H9 (cell line): ENCODE measurements at regions not wholly inside any gene's neighbourhood (a gene's known extent, or its start where the extent isn't known, plus 50 kb on each side); places are given as distances from the start of the nearest gene placed in this dataset.

Source experiments
- DNase-seq: peaks from one replicate; pipeline ENCODE4 v3.0.0-alpha.2; 2017
- H2AFZ ChIP-seq: one replicate; pipeline ENCODE4 v1.6.1; 2013; ENCODE audit warnings: mild to moderate bottlenecking, low read length, control low read depth, moderate library complexity
- H2AK5ac ChIP-seq: 2 replicates; pipeline ENCODE4 v1.6.1; 2013; ENCODE audit warnings: low read length, control low read depth, mixed read lengths; ENCODE audit not compliant: insufficient read length
- H2BK120ac ChIP-seq: one replicate; pipeline ENCODE4 v1.6.1; 2013; ENCODE audit warnings: low read depth, mild to moderate bottlenecking, low read length, control low read depth, inconsistent platforms; ENCODE audit not compliant: poor library complexity, severe bottlenecking
- H2BK12ac ChIP-seq: 2 replicates; pipeline ENCODE4 v1.6.1; 2013; ENCODE audit warnings: low read length, control low read depth, mixed read lengths, low read depth; ENCODE audit not compliant: insufficient read length
- H2BK15ac ChIP-seq: 2 replicates; pipeline ENCODE4 v1.6.1; 2013; ENCODE audit warnings: low read depth, low read length, control low read depth
- H2BK20ac ChIP-seq: one replicate; pipeline ENCODE4 v1.6.1; 2013; ENCODE audit warnings: low read depth, mild to moderate bottlenecking, low read length, control low read depth, inconsistent platforms; ENCODE audit not compliant: poor library complexity, severe bottlenecking
- H2BK5ac ChIP-seq: 2 replicates; pipeline ENCODE4 v1.6.1; 2013; ENCODE audit warnings: low read length, control low read depth, mixed read lengths; ENCODE audit not compliant: insufficient read length
- H3K14ac ChIP-seq: 2 replicates; pipeline ENCODE4 v1.6.1; 2013; ENCODE audit warnings: low read length, control low read depth; ENCODE audit not compliant: insufficient read depth
- H3K18ac ChIP-seq: 2 replicates; pipeline ENCODE4 v1.6.1; 2013; ENCODE audit warnings: low read depth, mild to moderate bottlenecking, mixed read lengths, low read length, control low read depth; ENCODE audit not compliant: insufficient read length
- H3K23ac ChIP-seq: 2 replicates; pipeline ENCODE4 v1.6.1; 2013; ENCODE audit warnings: low read length, control low read depth, mixed read lengths, low read depth; ENCODE audit not compliant: insufficient read length
- H3K23me2 ChIP-seq: 2 replicates; pipeline ENCODE4 v1.6.1; 2013; ENCODE audit warnings: low read depth, mild to moderate bottlenecking, mixed read lengths, low read length, control low read depth; ENCODE audit not compliant: insufficient read length, poor library complexity, severe bottlenecking
- H3K27ac ChIP-seq: 2 replicates; pipeline ENCODE4 v1.5.1; 2013; ENCODE audit warnings: low read length, control low read depth, mixed read lengths, low read depth; ENCODE audit not compliant: insufficient read length
- H3K27me3 ChIP-seq: 2 replicates; pipeline ENCODE4 v1.6.1; 2013; ENCODE audit warnings: low read length, control low read depth, inconsistent platforms; ENCODE audit not compliant: insufficient read depth
- H3K4ac ChIP-seq: 2 replicates; pipeline ENCODE4 v1.6.1; 2013; ENCODE audit warnings: low read depth, mild to moderate bottlenecking, control low read depth, inconsistent platforms, low read length, moderate library complexity
- H3K4me1 ChIP-seq: 2 replicates; pipeline ENCODE4 v1.6.1; 2013; ENCODE audit warnings: low read length, control low read depth, inconsistent platforms; ENCODE audit not compliant: insufficient read depth
- H3K4me2 ChIP-seq: 2 replicates; pipeline ENCODE4 v1.6.1; 2013; ENCODE audit warnings: low read length, control low read depth, mixed read lengths; ENCODE audit not compliant: insufficient read length, insufficient read depth
- H3K56ac ChIP-seq: 2 replicates; pipeline ENCODE4 v1.6.1; 2013; ENCODE audit warnings: low read depth, mild to moderate bottlenecking, mixed read lengths, low read length, control low read depth; ENCODE audit not compliant: insufficient read length
- H3K79me1 ChIP-seq: 2 replicates; pipeline ENCODE4 v1.6.1; 2013; ENCODE audit warnings: low read depth, mild to moderate bottlenecking, moderate library complexity, low read length, control low read depth, inconsistent platforms; ENCODE audit not compliant: insufficient read depth, poor library complexity, severe bottlenecking
- H3K79me2 ChIP-seq: 2 replicates; pipeline ENCODE4 v1.6.1; 2013; ENCODE audit warnings: low read length, control low read depth, inconsistent platforms; ENCODE audit not compliant: insufficient read depth
- H3K9ac ChIP-seq: 2 replicates; pipeline ENCODE4 v1.6.1; 2013; ENCODE audit warnings: low read length, control low read depth, mixed read lengths; ENCODE audit not compliant: insufficient read length; ENCODE audit errors: extremely low read depth
- H3K9me3 ChIP-seq: one replicate; pipeline ENCODE4 v1.6.1; 2013; ENCODE audit warnings: low read depth, low read length, inconsistent platforms; ENCODE audit not compliant: control insufficient read depth
- H3T11ph ChIP-seq: one replicate; pipeline ENCODE4 v1.6.1; 2013; ENCODE audit warnings: mild to moderate bottlenecking, low read length, control low read depth, inconsistent platforms
- H4K20me1 ChIP-seq: one replicate; pipeline ENCODE4 v1.6.1; 2013; ENCODE audit not compliant: control insufficient read depth, insufficient read length, insufficient read depth
- H4K5ac ChIP-seq: 2 replicates; pipeline ENCODE4 v1.6.1; 2013; ENCODE audit warnings: low read depth, mild to moderate bottlenecking, mixed read lengths, low read length, control low read depth; ENCODE audit not compliant: insufficient read length
- H4K8ac ChIP-seq: replicated peaks from 2 replicates; pipeline ENCODE4 v1.6.1; 2013; ENCODE audit warnings: low read length, control low read depth, mixed read lengths, low read depth; ENCODE audit not compliant: insufficient read length
- H4K91ac ChIP-seq: 2 replicates; pipeline ENCODE4 v1.6.1; 2013; ENCODE audit warnings: low read depth, mild to moderate bottlenecking, moderate library complexity, mixed read lengths, low read length, control low read depth; ENCODE audit not compliant: insufficient read length
- H3K27ac Mint-ChIP-seq, 3 experiments: 2 replicates in 2 of 3; 3 replicates in 1 of 3; pipeline ENCODE4 v1.8.0; 2020 to 2021; ENCODE audit warnings: mixed read lengths in 3 of 3, mild to moderate bottlenecking in 1 of 3, moderate library complexity in 1 of 3
- H3K27me3 Mint-ChIP-seq: 2 replicates; pipeline ENCODE4 v1.8.0; 2021; ENCODE audit warnings: low read depth, mild to moderate bottlenecking, moderate library complexity, mixed read lengths
- H3K36me3 Mint-ChIP-seq, 3 experiments: 2 replicates in 2 of 3; 3 replicates in 1 of 3; pipeline ENCODE4 v1.8.0; 2020 to 2021; ENCODE audit warnings: low read depth in 3 of 3, mixed read lengths in 3 of 3; ENCODE audit not compliant: insufficient read depth in 1 of 3
- H3K4me1 Mint-ChIP-seq, 2 experiments: 2 replicates each; pipeline ENCODE4 v1.8.0; 2020; ENCODE audit warnings: mixed read lengths in 2 of 2
- H3K4me3 Mint-ChIP-seq, 2 experiments: 2 replicates in 1 of 2; 3 replicates in 1 of 2; pipeline ENCODE4 v1.8.0; 2020 to 2021; ENCODE audit warnings: mild to moderate bottlenecking in 2 of 2, mixed read lengths in 2 of 2, moderate library complexity in 1 of 2
- H3K9me3 Mint-ChIP-seq, 2 experiments: 2 replicates in 1 of 2; 3 replicates in 1 of 2; pipeline ENCODE4 v1.8.0; 2020; ENCODE audit warnings: mild to moderate bottlenecking in 2 of 2, mixed read lengths in 2 of 2, moderate library complexity in 1 of 2
- CTCF ChIP-seq: fragments of 200-600 bp; sonication (generic); conservative IDR thresholded peaks from 3 replicates; pipeline ENCODE4 v1.8.0; 2021; ENCODE audit warnings: antibody characterized with exemption, mild to moderate bottlenecking
- WGBS: extraction: QIAGEN DNeasy Blood & Tissue Kit; methylation state at CpG from one replicate; pipeline ENCODE4 v1.1.7; 2013; ENCODE audit warnings: missing lambda C conversion rate, low lambda C conversion rate, mixed read lengths; ENCODE audit not compliant: insufficient read length; ENCODE audit errors: extremely low coverage; 5-methylcytosine and 5-hydroxymethylcytosine counted together

GRCh38 chr7:47008461-47008860 lies 573.5 kb downstream of the TNS3 start:
- Histone ChIP-seq H3K9ac (no peak overlapping the region), H3K79me1 (no peaks in the 10 kb centered on the region), H3K56ac (no peak overlapping the region), H2BK5ac (no peak overlapping the region), H3T11ph (no peak overlapping the region), H3K18ac (no peak overlapping the region), H2BK120ac (no peak overlapping the region), H4K20me1 (no peaks in the 10 kb centered on the region), H3K23me2 (no peaks in the 10 kb centered on the region), H2BK15ac (no peak overlapping the region), H2BK20ac (no peak overlapping the region), H4K91ac (no peak overlapping the region), H3K79me2 (no peaks in the 10 kb centered on the region), H4K5ac (no peak overlapping the region), H3K23ac (no peak overlapping the region), H3K14ac (no peak overlapping the region), H2BK12ac (no peak overlapping the region), H2AK5ac (no peak overlapping the region), H3K4me2 (no peak overlapping the region), H3K27me3 (no peaks in the 10 kb centered on the region), H4K8ac (no peak overlapping the region), H3K9me3 (no peaks in the 10 kb centered on the region), H3K4ac (no peak overlapping the region), H3K27ac (no peak overlapping the region), H3K4me1 (no peaks in the 10 kb centered on the region), H2AFZ (no peak overlapping the region)
- Mint-ChIP-seq H3K27me3 (no peaks in the 10 kb centered on the region; the same call in 1 of the 2 replicates), H3K4me3 (no peak overlapping the region), H3K4me1 (no peaks in the 10 kb centered on the region), H3K36me3 (no peaks in the 10 kb centered on the region), H3K27ac (no peak overlapping the region), H3K9me3 (no peaks in the 10 kb centered on the region; a peak in 1 of 5 replicates)
- TF ChIP-seq CTCF = no peak
- no peak for DNase-seq
- no CpG with 5 or more reads among the region's 1 CpG for WGBS
